Ovary (tissue), 7 donors: ENCODE measurements at regions not wholly inside any gene's neighbourhood (a gene's known extent, or its start where the extent isn't known, plus 50 kb on each side); places are given as distances from the start of the nearest gene placed in this dataset.

Experiments
- DNase-seq, 5 donors: peaks; one replicate each; pipeline ENCODE4 v3.0.0-alpha.2; 2019 to 2020
- H3K27ac ChIP-seq, 2 donors: fragments of 200-600 bp; one replicate each; pipeline versions ENCODE4 v1.5.1 to v1.8.0; 2019 to 2022
- H3K27me3 ChIP-seq: fragments of 200-600 bp; one replicate; pipeline ENCODE4 v1.8.0; 2022
- H3K36me3 ChIP-seq: fragments of 200-600 bp; sonication (generic); one replicate; pipeline ENCODE4 v1.5.1; 2019
- H3K4me1 ChIP-seq: one replicate; pipeline ENCODE4 v1.8.1; 2013; ENCODE audit warnings: mild to moderate bottlenecking, moderate library complexity; ENCODE audit not compliant: insufficient read depth
- H3K4me3 ChIP-seq: fragments of 200-600 bp; sonication (generic); one replicate; pipeline ENCODE4 v1.5.1; 2017
- H3K9me3 ChIP-seq, 2 donors: fragments of 200-600 bp in 1 of 2; sonication (generic) in 1 of 2; one replicate each; pipeline versions ENCODE4 v1.5.1 to v1.8.1; 2013 to 2019; ENCODE audit warnings: mild to moderate bottlenecking in 1 of 2, moderate library complexity in 1 of 2
- EP300 ChIP-seq: sonication (generic); formaldehyde crosslinking; IDR thresholded peaks from one replicate; pipeline ENCODE4 v1.6.1; 2017; ENCODE audit warnings: antibody characterized with exemption
- POLR2A ChIP-seq: fragments of 450-650 bp; IDR thresholded peaks from one replicate; pipeline ENCODE4 v1.6.1; 2017; ENCODE audit warnings: antibody characterized with exemption, mild to moderate bottlenecking, moderate library complexity
- WGBS, 3 donors: extraction: QIAGEN DNeasy Blood & Tissue Kit in 1 of 3; methylation state at CpG; one replicate each; pipeline versions ENCODE4 v1.1.5 to v1.1.7; 2013 to 2017; 5-methylcytosine and 5-hydroxymethylcytosine counted together
- intact Hi-C, 4 donors: fragments of 100-400 bp; cut with DNase I; formaldehyde crosslinking; loops; one replicate each; pipeline versions ENCODE4 v1.11.0 to v1.15.1; 2022 to 2023
- TF ChIP-seq, protein P1 (sequence below), 3 donors: fragments of 450-650 bp in 2 of 3; fragments of 200-600 bp in 1 of 3; IDR thresholded peaks; one replicate each; pipeline versions ENCODE4 v1.5.1 to v1.8.0; 2016 to 2022; ENCODE audit warnings: antibody characterized with exemption in 3 of 3, mild to moderate bottlenecking in 1 of 3
- donor health status: DM: no; HTN: no; CAD: no; lungs with moderate emphysema.
- donor health status: DM: no; HTN: no; CAD: no.
- donor health status: Bipolar disorder and iron deficiency.
- donor health status: DM: no; HTN: no; CAD: no.
- donor health status: DM: yes; HTN: yes; CAD: no.

DNA sequence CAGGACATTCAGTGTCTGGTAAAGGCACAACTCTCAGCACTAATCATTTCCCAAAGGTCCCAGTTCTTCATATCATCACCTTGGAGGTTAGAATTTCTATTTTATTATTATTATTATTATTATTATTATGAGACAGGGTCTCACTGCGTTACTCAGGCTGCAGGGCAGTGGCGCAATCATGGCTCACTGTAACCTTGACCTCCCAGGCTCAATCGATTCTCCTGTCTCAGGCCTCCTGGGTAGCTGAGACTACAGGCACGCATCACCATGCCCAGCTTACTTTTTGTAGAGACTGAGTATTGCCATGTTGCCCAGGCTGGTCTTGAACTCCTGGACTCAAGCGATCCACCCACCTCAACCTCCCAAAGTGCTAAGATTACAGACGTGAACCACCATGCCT is 91.8 kb upstream of the DOCK1 start:
- WGBS, 3 donors = 85 to 93% (median 90%) methylated on average over 6 of the region's 6 CpGs
- H3K27ac ChIP-seq = no peak overlapping the region
- H3K36me3 ChIP-seq = no peaks in the 10 kb centered on the region
- intact Hi-C loops = no loop called here
- H3K4me3 ChIP-seq = no peak overlapping the region
- H3K9me3 ChIP-seq = no peaks in the 10 kb centered on the region
- no peak for TF ChIP-seq POLR2A
- TF ChIP-seq, protein P1, sequence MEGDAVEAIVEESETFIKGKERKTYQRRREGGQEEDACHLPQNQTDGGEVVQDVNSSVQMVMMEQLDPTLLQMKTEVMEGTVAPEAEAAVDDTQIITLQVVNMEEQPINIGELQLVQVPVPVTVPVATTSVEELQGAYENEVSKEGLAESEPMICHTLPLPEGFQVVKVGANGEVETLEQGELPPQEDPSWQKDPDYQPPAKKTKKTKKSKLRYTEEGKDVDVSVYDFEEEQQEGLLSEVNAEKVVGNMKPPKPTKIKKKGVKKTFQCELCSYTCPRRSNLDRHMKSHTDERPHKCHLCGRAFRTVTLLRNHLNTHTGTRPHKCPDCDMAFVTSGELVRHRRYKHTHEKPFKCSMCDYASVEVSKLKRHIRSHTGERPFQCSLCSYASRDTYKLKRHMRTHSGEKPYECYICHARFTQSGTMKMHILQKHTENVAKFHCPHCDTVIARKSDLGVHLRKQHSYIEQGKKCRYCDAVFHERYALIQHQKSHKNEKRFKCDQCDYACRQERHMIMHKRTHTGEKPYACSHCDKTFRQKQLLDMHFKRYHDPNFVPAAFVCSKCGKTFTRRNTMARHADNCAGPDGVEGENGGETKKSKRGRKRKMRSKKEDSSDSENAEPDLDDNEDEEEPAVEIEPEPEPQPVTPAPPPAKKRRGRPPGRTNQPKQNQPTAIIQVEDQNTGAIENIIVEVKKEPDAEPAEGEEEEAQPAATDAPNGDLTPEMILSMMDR (IDR thresholded peaks at IDR 0.05) = no peak
- TF ChIP-seq EP300 = no peak
- no peaks in the 10 kb centered on the region for H3K27me3 ChIP-seq
- no peaks in the 10 kb centered on the region for H3K4me1 ChIP-seq
- no peak for DNase-seq

DNA sequence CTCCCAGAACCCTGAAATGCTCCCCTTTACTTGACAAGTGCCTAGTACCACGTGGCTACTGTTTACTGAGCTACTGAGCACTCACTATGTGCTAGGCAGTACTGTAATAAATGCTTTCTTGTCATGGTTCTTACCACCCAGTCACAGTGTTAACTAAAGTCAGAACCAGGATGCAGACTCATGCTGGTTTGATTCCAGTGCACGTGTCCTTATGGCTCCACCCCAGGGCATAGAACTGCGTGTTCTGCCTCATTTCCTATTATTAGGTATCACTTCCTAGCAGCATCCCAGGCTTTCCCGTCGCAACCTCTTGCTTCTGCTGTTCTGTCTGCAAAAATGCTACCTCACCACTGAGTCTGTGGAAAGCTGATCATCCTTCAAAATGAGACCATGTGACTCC is 71.7 kb upstream of the DOCK1 start:
- 72 to 74% (median 73%) methylated on average over 5 of the region's 5 CpGs for WGBS, 3 donors
- Histone ChIP-seq H3K27me3 (no peaks in the 10 kb centered on the region), H3K4me1 (no peaks in the 10 kb centered on the region), H3K27ac (no peak overlapping the region), H3K9me3 (no peaks in the 10 kb centered on the region), H3K4me3 (no peak overlapping the region), H3K36me3 (no peaks in the 10 kb centered on the region)
- intact Hi-C loops = no loop called here
- no peak for DNase-seq
- TF ChIP-seq EP300 = no peak
- TF ChIP-seq, protein P1 (IDR thresholded peaks at IDR 0.05) = no peak
- TF ChIP-seq POLR2A = no peak

DNA sequence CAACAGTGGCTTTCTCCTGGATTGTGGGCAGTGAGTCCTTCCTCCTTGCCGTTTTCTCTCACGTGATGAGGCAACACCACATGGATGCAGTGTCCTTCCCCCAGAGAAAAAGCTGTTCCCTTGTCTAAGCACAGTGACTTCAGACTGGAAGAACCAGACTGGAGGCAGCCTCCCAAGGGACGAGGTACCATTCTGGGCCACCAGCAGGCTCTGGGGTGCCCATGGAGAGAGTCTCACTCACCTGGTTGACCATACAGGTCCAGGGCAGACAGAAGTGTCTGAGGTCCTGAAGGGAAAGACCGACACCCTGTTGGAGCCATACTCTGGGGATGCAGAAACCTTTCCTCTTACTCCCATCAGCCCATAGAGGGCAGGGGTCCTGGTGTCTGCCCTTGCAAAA is 69.2 kb upstream of the DOCK1 start:
- DNase-seq = no peak
- TF ChIP-seq EP300 (no peak), POLR2A (no peak)
- TF ChIP-seq, protein P1 (IDR thresholded peaks at IDR 0.05) = no peak
- Histone ChIP-seq H3K4me3 (no peak overlapping the region), H3K27me3 (no peaks in the 10 kb centered on the region), H3K36me3 (no peaks in the 10 kb centered on the region), H3K9me3 (no peaks in the 10 kb centered on the region), H3K4me1 (no peaks in the 10 kb centered on the region), H3K27ac (no peak overlapping the region)
- intact Hi-C loops = no loop called here
- WGBS, 3 donors = 82 to 86% (median 82%) methylated on average over 4 of the region's 4 CpGs

DNA sequence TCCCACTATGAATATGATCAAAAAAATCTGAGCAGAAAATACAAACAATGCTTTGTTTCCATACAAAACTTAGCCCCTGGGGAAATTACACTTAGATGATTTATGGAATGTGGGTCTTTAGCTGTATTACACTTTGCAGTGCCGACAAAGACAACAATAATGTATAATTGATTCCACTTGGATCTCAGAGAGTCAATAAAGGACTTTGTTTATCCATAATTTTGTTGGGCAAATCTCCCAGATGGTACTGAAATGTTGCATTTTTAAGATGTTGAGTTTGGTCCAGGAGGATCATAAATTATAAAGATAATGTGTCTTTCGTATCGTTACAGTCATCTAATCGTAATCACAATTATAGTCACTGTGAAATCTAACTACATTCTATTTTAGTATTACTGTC is 66.9 kb upstream of the DOCK1 start:
- 16 to 23% (median 17%) methylated on average over 4 of the region's 4 CpGs for WGBS, 3 donors
- H3K27me3 ChIP-seq = no peaks in the 10 kb centered on the region
- no peak overlapping the region for H3K4me3 ChIP-seq
- intact Hi-C loops = no loop called here
- DNase-seq = no peak
- TF ChIP-seq POLR2A = no peak
- no peak for TF ChIP-seq EP300
- TF ChIP-seq, protein P1 (IDR thresholded peaks at IDR 0.05) = no peak
- no peaks in the 10 kb centered on the region for H3K36me3 ChIP-seq
- no peak overlapping the region for H3K27ac ChIP-seq
- no peaks in the 10 kb centered on the region for H3K9me3 ChIP-seq
- H3K4me1 ChIP-seq = no peaks in the 10 kb centered on the region
